WERI-Rb-1 (cell line): ENCODE measurements at regions not wholly inside any gene's neighbourhood (a gene's known extent, or its start where the extent isn't known, plus 50 kb on each side); places are given as distances from the start of the nearest gene placed in this dataset.

Experiments
- DNase-seq: peaks from one replicate; pipeline ENCODE4 v3.0.0-alpha.2; 2020
- H3K27ac ChIP-seq: fragments of 250-450 bp; sonication (Bioruptor Pico); 2 replicates; pipeline ENCODE4 v1.5.1; 2020; ENCODE audit warnings: mild to moderate bottlenecking, moderate library complexity
- H3K27me3 ChIP-seq: fragments of 250-450 bp; sonication (Bioruptor Pico); 2 replicates; pipeline ENCODE4 v1.5.1; 2021; ENCODE audit warnings: mild to moderate bottlenecking, low read depth, moderate library complexity; ENCODE audit not compliant: insufficient read depth, severe bottlenecking
- H3K36me3 ChIP-seq: fragments of 250-450 bp; sonication (Bioruptor Pico); 2 replicates; pipeline ENCODE4 v1.5.1; 2020; ENCODE audit warnings: mild to moderate bottlenecking, moderate library complexity
- H3K4me3 ChIP-seq: 2 replicates; pipeline ENCODE4 v1.5.1; 2011; ENCODE audit warnings: low read depth, mild to moderate bottlenecking, control low read depth, low read length
- H3K9me3 ChIP-seq: fragments of 250-450 bp; sonication (Bioruptor Pico); 2 replicates; pipeline ENCODE4 v1.5.1; 2021; ENCODE audit warnings: mild to moderate bottlenecking, moderate library complexity; ENCODE audit not compliant: severe bottlenecking
- CTCF ChIP-seq: IDR thresholded peaks from 2 replicates; pipeline ENCODE4 v1.5.1; 2011; ENCODE audit warnings: low read depth, mild to moderate bottlenecking, control low read depth, inconsistent platforms, low read length

GRCh38 chr5:91722736-91723467, 339.8 kb upstream of the ARRDC3 start:
- no peak for DNase-seq
- H3K27me3 ChIP-seq, result no peaks in the 10 kb centered on the region
- H3K27ac ChIP-seq, result no peak overlapping the region
- no peaks in the 10 kb centered on the region for H3K9me3 ChIP-seq
- no peaks in the 10 kb centered on the region for H3K36me3 ChIP-seq
- no peak for TF ChIP-seq CTCF
- H3K4me3 ChIP-seq, result no peak overlapping the region

- Histone ChIP-seq H3K9me3 (no peaks in the 10 kb centered on the region), H3K4me3 (no peak overlapping the region), H3K36me3 (no peaks in the 10 kb centered on the region), H3K27ac (no peak overlapping the region), H3K27me3 (no peaks in the 10 kb centered on the region)
- DNase-seq, result no peak
- TF ChIP-seq CTCF, result no peak
Measured at GRCh38 chr5:91712718-91713117, 329.6 kb upstream of the ARRDC3 start.

GRCh38 chr5:91707521-91707841, 324.4 kb upstream of the ARRDC3 start:
- no peak overlapping the region for H3K27ac ChIP-seq
- no peak for TF ChIP-seq CTCF
- DNase-seq, result no peak
- no peak overlapping the region for H3K4me3 ChIP-seq
- H3K9me3 ChIP-seq, result no peaks in the 10 kb centered on the region
- H3K36me3 ChIP-seq, result no peaks in the 10 kb centered on the region
- no peaks in the 10 kb centered on the region for H3K27me3 ChIP-seq

GRCh38 chr5:91706785-91707520, 323.8 kb upstream of the ARRDC3 start:
- Histone ChIP-seq H3K9me3 (no peaks in the 10 kb centered on the region), H3K4me3 (no peak overlapping the region), H3K27me3 (no peaks in the 10 kb centered on the region), H3K27ac (no peak overlapping the region), H3K36me3 (no peaks in the 10 kb centered on the region)
- no peak for TF ChIP-seq CTCF
- DNase-seq, result no peak

- Histone ChIP-seq H3K27me3 (no peaks in the 10 kb centered on the region), H3K4me3 (no peak overlapping the region), H3K36me3 (no peaks in the 10 kb centered on the region), H3K27ac (no peak overlapping the region), H3K9me3 (peaks cover 12% of the 10 kb centered on the region)
- DNase-seq, result no peak
- TF ChIP-seq CTCF, result no peak
Measured at GRCh38 chr5:91703128-91703527, 320.0 kb upstream of the ARRDC3 start.
